ENCODE measurements at regions not wholly inside any gene's neighbourhood (a gene's known extent, or its start where the extent isn't known, plus 50 kb on each side); places are given as distances from the start of the nearest gene placed in this dataset.

DNA sequence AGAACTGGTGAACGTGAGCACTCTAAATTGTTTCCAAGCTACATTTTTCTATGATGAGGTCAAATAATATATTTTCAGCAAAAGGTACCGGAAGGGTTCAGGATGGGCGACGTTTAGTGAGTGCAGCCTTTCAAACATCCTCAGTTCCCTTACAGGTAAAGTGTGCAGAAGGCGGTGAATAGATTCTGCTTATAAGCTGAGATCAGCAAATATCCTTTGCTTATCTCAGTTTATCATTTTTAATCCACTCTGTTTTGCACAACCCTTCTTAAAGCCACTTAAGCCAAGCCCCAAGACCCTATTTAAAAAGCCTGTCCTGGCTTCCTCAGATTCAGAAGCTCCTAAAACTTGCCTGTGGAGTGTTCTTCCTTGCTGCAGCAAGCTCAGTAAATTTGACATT, 103.1 kb upstream of the DGKB start:
- ATAC-seq (no peak), FAIRE-seq (no peak), DNase-seq (ENCODE audit: low spot score) (no peak)
- no peak overlapping the region for H3K4me3 ChIP-seq (replicated peaks in 1 of 3; ENCODE audit: insufficient read depth in 1 of 3, low read depth in 2 of 3, low read length in 3 of 3)
- H2AFZ ChIP-seq (ENCODE audit: low read length): no peak overlapping the region
- CTCF ChIA-PET (ENCODE audit: low intra/inter-chr PET ratio, low total read pairs): no interaction called here
- intact Hi-C loops (cut with micrococcal nuclease; ENCODE audit: unreplicated experiment) (loop anchor here (5.0 kb wide), 1 partner anchor 1067 kb away; no protein-coding TSS in a partner anchor), in situ Hi-C loops (cut with HindIII; ENCODE audit: extremely low pct_ligation_motif_present, low pct_unique_long_range_greater_than_20kb) (loop anchor here (25.0 kb wide), 2 partner anchors 1057 to 1718 kb away; no protein-coding TSS in a partner anchor)
- POLR2A ChIA-PET: no interaction called here
- no peaks in the 10 kb centered on the region for H3K27me3 ChIP-seq (ENCODE audit: control insufficient read depth in 1 of 2, insufficient read depth in 2 of 2, low read length in 2 of 2)
- no peaks in the 10 kb centered on the region for H3K9me3 ChIP-seq (ENCODE audit: low read length)
- H3K9ac ChIP-seq (ENCODE audit: insufficient read depth, low read depth, low read length): no peak overlapping the region
- WGBS (ENCODE audit: low lambda C conversion rate): 16% methylated on average over 5 of the region's 5 CpGs
- no peak overlapping the region for H3K4me2 ChIP-seq (ENCODE audit: low read depth, low read length)
- H3K36me3 ChIP-seq (replicated peaks in 1 of 2; ENCODE audit: control insufficient read depth in 1 of 2, insufficient read depth in 2 of 2, low read length in 2 of 2): no peaks in the 10 kb centered on the region
- no peak overlapping the region for H3K27ac ChIP-seq (ENCODE audit: extremely low read length, insufficient read depth, low read length)
- no peaks in the 10 kb centered on the region for H3K4me1 ChIP-seq (ENCODE audit: insufficient read depth, low read length)
- TF ChIP-seq ZNF670 (CRISPR knock-in tag; IDR thresholded peaks at IDR 0.05; ENCODE audit: borderline replicate concordance) (no peak), GATAD1 (CRISPR knock-in tag; IDR thresholded peaks at IDR 0.05) (no peak), ZC3H13 (CRISPR knock-in tag; IDR thresholded peaks at IDR 0.05) (no peak), NFE2 (CRISPR knock-in tag; IDR thresholded peaks at IDR 0.05) (no peak), MAFF (IDR thresholded peaks at IDR 0.05; ENCODE audit: low read depth, low read length) (peak; percentile 58), MAFK (conservative IDR thresholded peaks at IDR 0.05 in 1 of 2, IDR thresholded peaks at IDR 0.05 in 1 of 2; ENCODE audit: low read length in 2 of 2) (peak; percentile 58 to 78), HOXD1 (CRISPR knock-in tag; IDR thresholded peaks at IDR 0.05) (no peak), RORA (CRISPR knock-in tag; IDR thresholded peaks at IDR 0.05) (no peak), ZBTB42 (CRISPR knock-in tag; IDR thresholded peaks at IDR 0.05) (no peak), ZNF792 (CRISPR knock-in tag; IDR thresholded peaks at IDR 0.05) (no peak), MBD4 (IDR thresholded peaks at IDR 0.05; ENCODE audit: borderline replicate concordance, low read length) (no peak), ZNF709 (CRISPR knock-in tag; IDR thresholded peaks at IDR 0.05) (no peak), HNRNPUL1 (IDR thresholded peaks at IDR 0.05; ENCODE audit: low read depth, low read length) (no peak)
- TF ChIP-seq, protein P1, sequence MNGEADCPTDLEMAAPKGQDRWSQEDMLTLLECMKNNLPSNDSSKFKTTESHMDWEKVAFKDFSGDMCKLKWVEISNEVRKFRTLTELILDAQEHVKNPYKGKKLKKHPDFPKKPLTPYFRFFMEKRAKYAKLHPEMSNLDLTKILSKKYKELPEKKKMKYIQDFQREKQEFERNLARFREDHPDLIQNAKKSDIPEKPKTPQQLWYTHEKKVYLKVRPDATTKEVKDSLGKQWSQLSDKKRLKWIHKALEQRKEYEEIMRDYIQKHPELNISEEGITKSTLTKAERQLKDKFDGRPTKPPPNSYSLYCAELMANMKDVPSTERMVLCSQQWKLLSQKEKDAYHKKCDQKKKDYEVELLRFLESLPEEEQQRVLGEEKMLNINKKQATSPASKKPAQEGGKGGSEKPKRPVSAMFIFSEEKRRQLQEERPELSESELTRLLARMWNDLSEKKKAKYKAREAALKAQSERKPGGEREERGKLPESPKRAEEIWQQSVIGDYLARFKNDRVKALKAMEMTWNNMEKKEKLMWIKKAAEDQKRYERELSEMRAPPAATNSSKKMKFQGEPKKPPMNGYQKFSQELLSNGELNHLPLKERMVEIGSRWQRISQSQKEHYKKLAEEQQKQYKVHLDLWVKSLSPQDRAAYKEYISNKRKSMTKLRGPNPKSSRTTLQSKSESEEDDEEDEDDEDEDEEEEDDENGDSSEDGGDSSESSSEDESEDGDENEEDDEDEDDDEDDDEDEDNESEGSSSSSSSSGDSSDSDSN (CRISPR knock-in tag; IDR thresholded peaks at IDR 0.05): no peak
- TF ChIP-seq, protein P2, sequence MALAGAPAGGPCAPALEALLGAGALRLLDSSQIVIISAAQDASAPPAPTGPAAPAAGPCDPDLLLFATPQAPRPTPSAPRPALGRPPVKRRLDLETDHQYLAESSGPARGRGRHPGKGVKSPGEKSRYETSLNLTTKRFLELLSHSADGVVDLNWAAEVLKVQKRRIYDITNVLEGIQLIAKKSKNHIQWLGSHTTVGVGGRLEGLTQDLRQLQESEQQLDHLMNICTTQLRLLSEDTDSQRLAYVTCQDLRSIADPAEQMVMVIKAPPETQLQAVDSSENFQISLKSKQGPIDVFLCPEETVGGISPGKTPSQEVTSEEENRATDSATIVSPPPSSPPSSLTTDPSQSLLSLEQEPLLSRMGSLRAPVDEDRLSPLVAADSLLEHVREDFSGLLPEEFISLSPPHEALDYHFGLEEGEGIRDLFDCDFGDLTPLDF (CRISPR knock-in tag; IDR thresholded peaks at IDR 0.05): no peak
- no peaks in the 10 kb centered on the region for H4K20me1 ChIP-seq (ENCODE audit: insufficient read depth, low read length)
- H3K79me2 ChIP-seq (ENCODE audit: insufficient read depth, low read length): no peaks in the 10 kb centered on the region
- no TSS peak for BruUV-seq (replicated peaks)

Measured in HepG2 (cell line).